HUES48 (cell line): ENCODE measurements at regions not wholly inside any gene's neighbourhood (a gene's known extent, or its start where the extent isn't known, plus 50 kb on each side); places are given as distances from the start of the nearest gene placed in this dataset.

Source experiments
- H3K27ac ChIP-seq: one replicate; pipeline ENCODE4 v1.7.0; 2013; ENCODE audit warnings: low read depth, low read length, inconsistent platforms
- H3K27me3 ChIP-seq: 2 replicates; pipeline ENCODE4 v1.6.1; 2013; ENCODE audit warnings: mild to moderate bottlenecking, low read length; ENCODE audit not compliant: control insufficient read depth, insufficient read depth
- H3K36me3 ChIP-seq: 2 replicates; pipeline ENCODE4 v1.6.1; 2013; ENCODE audit warnings: low read length; ENCODE audit not compliant: control insufficient read depth, insufficient read depth
- H3K4me1 ChIP-seq: 2 replicates; pipeline ENCODE4 v1.6.1; 2013; ENCODE audit warnings: mild to moderate bottlenecking, low read length; ENCODE audit not compliant: control insufficient read depth, insufficient read depth
- H3K4me3 ChIP-seq: 2 replicates; pipeline ENCODE4 v1.5.1; 2013; ENCODE audit warnings: mild to moderate bottlenecking, low read depth, low read length
- H3K9ac ChIP-seq: 2 replicates; pipeline ENCODE4 v1.6.1; 2013; ENCODE audit warnings: mild to moderate bottlenecking, low read depth, low read length, moderate library complexity
- H3K9me3 ChIP-seq: 2 replicates; pipeline ENCODE4 v1.6.1; 2013; ENCODE audit warnings: low read length; ENCODE audit not compliant: control insufficient read depth, insufficient read depth

DNA sequence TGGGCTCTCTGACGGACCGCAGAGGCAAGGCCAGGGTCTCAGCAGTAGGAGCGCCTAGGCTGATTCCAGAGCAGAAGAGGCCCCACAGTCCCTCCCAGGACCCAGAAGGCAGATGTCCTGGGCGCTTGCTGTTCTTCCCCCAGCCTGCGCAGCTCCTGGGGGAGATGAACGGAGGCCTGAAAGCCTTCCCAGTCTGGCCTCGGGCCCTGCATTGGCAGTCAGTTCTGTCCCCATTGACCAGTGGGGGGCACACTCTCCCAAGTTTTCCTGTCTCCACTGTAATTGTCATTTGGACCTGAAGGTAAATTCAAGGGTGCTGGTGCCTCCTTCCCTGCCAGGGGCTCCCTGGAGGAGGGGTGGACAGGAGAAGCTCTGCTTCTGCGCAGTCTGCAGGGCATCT is 345.7 kb downstream of the CYP26B1 start:
- H3K4me3 ChIP-seq, result no peak overlapping the region
- no peak overlapping the region for H3K27ac ChIP-seq
- H3K36me3 ChIP-seq, result no peaks in the 10 kb centered on the region
- H3K9me3 ChIP-seq, result no peaks in the 10 kb centered on the region
- H3K9ac ChIP-seq, result no peak overlapping the region
- no peaks in the 10 kb centered on the region for H3K27me3 ChIP-seq
- H3K4me1 ChIP-seq, result no peaks in the 10 kb centered on the region

DNA sequence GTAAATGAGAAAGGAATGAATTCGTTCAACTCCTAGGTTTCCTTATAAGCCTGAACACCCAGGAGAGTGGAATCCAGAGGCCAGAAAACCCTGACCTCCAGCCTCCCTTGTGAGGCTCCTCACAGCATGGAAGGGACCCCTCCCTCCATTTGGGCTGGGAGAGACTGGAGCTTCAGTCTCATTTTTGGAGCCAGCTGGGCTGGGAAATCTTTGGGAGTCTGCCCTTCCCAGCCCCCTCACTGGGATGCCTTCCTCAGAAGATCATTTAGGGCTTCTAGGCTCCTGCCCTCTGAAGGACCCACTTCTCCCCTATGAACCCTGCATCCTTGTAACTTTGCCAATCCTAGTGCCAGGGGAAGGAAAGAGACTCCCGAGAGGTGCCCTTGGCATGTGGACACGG is 346.1 kb downstream of the CYP26B1 start:
- Histone ChIP-seq H3K27me3 (no peaks in the 10 kb centered on the region), H3K36me3 (no peaks in the 10 kb centered on the region), H3K27ac (no peak overlapping the region), H3K9ac (no peak overlapping the region), H3K4me1 (no peaks in the 10 kb centered on the region), H3K9me3 (no peaks in the 10 kb centered on the region), H3K4me3 (no peak overlapping the region)

DNA sequence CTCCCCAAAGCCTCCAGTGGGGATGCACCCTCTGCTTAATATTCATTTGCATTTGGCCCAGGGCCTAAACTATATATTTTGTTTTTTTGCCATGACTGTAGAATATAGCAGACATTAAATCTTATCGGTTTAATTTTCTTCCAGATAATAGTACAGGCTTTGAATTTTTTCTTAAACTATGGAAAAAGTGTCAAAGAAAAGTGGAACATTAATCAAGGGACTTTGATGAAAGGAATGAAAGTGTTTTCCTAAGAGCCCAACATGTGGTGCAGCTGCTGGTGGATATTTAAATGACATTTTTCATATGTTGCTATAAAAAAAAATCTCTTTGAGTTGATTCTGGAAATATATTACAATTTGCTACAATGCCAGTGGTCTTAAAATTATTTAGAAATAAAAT is 346.8 kb downstream of the CYP26B1 start:
- H3K9ac ChIP-seq, result no peak overlapping the region
- H3K4me1 ChIP-seq, result no peaks in the 10 kb centered on the region
- H3K27ac ChIP-seq, result no peak overlapping the region
- H3K4me3 ChIP-seq, result no peak overlapping the region
- no peaks in the 10 kb centered on the region for H3K27me3 ChIP-seq
- no peaks in the 10 kb centered on the region for H3K36me3 ChIP-seq
- H3K9me3 ChIP-seq, result no peaks in the 10 kb centered on the region

DNA sequence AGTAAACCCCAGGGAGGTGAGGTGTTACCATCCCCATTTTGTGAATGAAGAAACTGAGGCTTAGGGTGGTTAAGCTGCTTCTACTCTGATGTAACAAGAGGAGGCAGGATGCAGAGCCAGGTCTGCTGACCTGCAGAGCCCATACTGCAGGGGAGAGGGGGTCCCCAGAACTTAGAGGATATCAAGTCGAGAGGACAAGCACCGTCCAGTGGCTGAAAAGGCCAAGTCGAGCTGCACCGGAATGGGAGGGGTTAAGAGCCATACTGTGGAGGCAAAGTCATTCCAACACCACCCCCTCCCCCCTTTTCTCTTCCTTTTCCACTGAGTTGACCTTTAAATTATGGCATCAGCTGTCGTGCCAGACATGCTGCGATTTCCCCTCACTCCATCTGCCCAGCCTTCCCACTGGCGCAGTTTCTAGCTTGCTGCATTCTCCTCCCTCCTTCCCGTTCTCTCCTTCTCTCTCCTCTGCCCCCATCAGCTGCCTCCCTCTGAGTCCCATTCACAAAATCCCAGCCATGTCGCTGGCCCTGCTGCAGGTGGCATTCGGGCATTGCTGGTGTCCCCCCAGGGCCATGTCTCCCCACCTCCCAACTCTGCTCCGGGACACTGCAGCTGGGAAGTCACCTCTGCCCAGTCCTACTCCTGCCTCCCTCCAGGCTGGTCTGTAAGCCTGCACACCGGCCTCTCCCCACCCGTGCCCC is 346.9 kb downstream of the DYSF start:
- Histone ChIP-seq H3K4me1 (no peaks in the 10 kb centered on the region), H3K9ac (no peak overlapping the region), H3K4me3 (no peak overlapping the region), H3K27ac (no peak overlapping the region), H3K9me3 (no peaks in the 10 kb centered on the region), H3K27me3 (no peaks in the 10 kb centered on the region), H3K36me3 (no peaks in the 10 kb centered on the region)

- Histone ChIP-seq H3K9me3 (no peaks in the 10 kb centered on the region), H3K27me3 (no peaks in the 10 kb centered on the region), H3K27ac (no peak overlapping the region), H3K9ac (no peak overlapping the region), H3K4me1 (0 out of 2 replicates have a peak, but pooled peaks cover 5% of the 10 kb centered on the region), H3K36me3 (no peaks in the 10 kb centered on the region), H3K4me3 (no peak overlapping the region)
Observed at GRCh38 chr2:71799013-71799575, 345.7 kb downstream of the DYSF start.

- Histone ChIP-seq H3K36me3 (no peaks in the 10 kb centered on the region), H3K9me3 (no peaks in the 10 kb centered on the region), H3K9ac (no peak overlapping the region), H3K4me1 (0 out of 2 replicates have a peak, but pooled peaks cover 5% of the 10 kb centered on the region), H3K27me3 (no peaks in the 10 kb centered on the region), H3K27ac (no peak overlapping the region), H3K4me3 (no peak overlapping the region)
Observed at GRCh38 chr2:71798266-71799012, 345.1 kb downstream of the DYSF start.

DNA sequence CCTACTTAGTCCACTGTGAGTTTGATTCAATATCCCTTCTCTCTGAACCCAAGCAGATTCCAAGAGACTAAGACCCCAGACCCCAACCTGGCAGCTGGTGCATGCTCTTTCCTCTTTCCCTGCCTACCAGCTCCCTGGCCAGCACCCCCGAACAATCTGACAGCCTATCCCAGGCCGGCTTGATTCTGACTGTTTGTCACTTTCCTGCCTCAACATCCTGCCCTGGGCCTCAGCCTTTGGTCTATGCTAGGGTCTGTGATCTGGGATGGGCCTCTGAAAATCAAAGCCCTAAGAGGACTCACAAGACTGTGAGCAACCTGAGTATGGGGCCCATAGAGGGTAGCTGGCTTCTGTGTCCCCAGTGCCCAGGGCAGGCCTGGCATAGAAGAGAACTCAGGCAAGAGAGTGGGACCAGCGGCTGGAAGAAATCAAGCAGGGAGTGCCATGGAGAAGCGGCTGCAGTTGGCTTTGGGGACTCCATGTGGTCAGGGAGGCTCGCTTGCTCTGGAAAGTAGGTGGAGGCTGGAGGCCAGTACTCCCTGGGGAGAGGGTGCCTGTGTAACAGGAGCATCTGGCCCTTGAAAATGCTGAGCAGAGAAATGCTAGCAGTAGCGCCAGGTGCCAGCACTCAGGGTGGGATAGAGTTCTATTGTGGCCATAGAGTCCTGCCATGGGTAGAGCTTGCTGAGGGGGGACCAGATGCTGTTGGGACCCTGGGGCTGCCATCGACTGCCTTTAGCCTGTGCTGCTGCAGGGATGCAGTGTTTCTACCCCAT is 343.9 kb downstream of the DYSF start:
- no peaks in the 10 kb centered on the region for H3K27me3 ChIP-seq
- no peak overlapping the region for H3K9ac ChIP-seq
- H3K4me3 ChIP-seq, result no peak overlapping the region
- H3K27ac ChIP-seq, result no peak overlapping the region
- H3K9me3 ChIP-seq, result no peaks in the 10 kb centered on the region
- H3K36me3 ChIP-seq, result no peaks in the 10 kb centered on the region
- 0 out of 2 replicates have a peak, but pooled peaks cover 5% of the 10 kb centered on the region for H3K4me1 ChIP-seq

- Histone ChIP-seq H3K4me3 (no peak overlapping the region), H3K4me1 (0 out of 2 replicates have a peak, but pooled peaks cover 5% of the 10 kb centered on the region), H3K9me3 (no peaks in the 10 kb centered on the region), H3K27me3 (no peaks in the 10 kb centered on the region), H3K9ac (no peak overlapping the region), H3K27ac (no peak overlapping the region), H3K36me3 (no peaks in the 10 kb centered on the region)
Observed at GRCh38 chr2:71796174-71796593, 342.8 kb downstream of the DYSF start.

DNA sequence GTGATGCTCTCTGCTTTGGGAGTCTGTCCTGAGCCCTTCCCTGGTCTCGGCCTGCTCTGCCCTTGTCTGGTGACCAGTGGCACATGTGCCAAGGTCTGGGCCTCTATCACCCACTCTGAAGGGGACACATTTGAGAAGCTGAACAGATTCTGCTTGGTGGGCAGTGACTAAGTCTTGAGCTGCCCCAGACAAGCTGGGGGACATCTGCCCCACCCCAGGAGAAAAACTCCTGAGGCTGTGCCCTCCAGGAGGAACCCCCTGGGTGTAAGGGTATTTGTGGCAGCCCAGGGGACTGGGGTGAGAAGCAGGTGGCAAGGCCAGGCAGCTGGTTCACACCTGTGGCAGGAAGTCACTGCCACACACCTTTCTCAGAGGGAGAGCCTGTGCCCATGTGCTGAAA is 342.1 kb downstream of the DYSF start:
- H3K9me3 ChIP-seq, result no peaks in the 10 kb centered on the region
- H3K27me3 ChIP-seq, result no peaks in the 10 kb centered on the region
- 0 out of 2 replicates have a peak, but pooled peaks cover 5% of the 10 kb centered on the region for H3K4me1 ChIP-seq
- no peaks in the 10 kb centered on the region for H3K36me3 ChIP-seq
- no peak overlapping the region for H3K27ac ChIP-seq
- no peak overlapping the region for H3K4me3 ChIP-seq
- H3K9ac ChIP-seq, result no peak overlapping the region

DNA sequence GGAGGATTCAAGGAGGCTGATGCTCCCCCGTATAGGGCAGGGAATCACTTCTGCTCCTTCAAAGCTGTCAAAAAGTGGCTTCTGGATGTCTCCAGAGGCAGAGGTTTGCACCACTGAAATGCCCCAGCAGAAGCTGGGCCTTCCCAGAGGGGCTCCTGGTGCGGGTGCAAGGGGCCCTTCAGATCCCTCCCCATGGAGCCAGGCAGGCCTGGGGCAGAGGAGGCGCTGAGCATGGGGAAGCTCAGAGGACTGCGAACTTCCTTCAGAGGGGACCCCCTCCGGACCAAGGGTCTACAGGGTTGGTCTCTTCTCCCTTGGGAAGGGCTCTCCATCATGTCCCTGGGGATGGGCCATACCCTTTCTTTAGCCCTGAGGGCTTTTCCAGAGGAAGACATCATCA is 341.2 kb downstream of the DYSF start:
- no peaks in the 10 kb centered on the region for H3K9me3 ChIP-seq
- H3K4me1 ChIP-seq, result 0 out of 2 replicates have a peak, but pooled peaks cover 5% of the 10 kb centered on the region
- no peaks in the 10 kb centered on the region for H3K36me3 ChIP-seq
- H3K27ac ChIP-seq, result no peak overlapping the region
- H3K9ac ChIP-seq, result no peak overlapping the region
- H3K27me3 ChIP-seq, result no peaks in the 10 kb centered on the region
- H3K4me3 ChIP-seq, result no peak overlapping the region
